Prostate gland (tissue), 2 donors: ENCODE measurements at regions not wholly inside any gene's neighbourhood (a gene's known extent, or its start where the extent isn't known, plus 50 kb on each side); places are given as distances from the start of the nearest gene placed in this dataset.

Experiments
- CTCF ChIP-seq, 4 experiments: fragments of 200-600 bp in 2 of 4; fragments of 450-650 bp in 2 of 4; sonication (generic) in 2 of 4; IDR thresholded peaks; 1 replicate in 3 of 4; 2 replicates in 1 of 4; pipeline ENCODE4 v1.5.1; 2016 to 2019; ENCODE audit warnings: antibody characterized with exemption in 4 of 4, mild to moderate bottlenecking in 2 of 4, moderate library complexity in 2 of 4
- POLR2A ChIP-seq: fragments of 450-650 bp; IDR thresholded peaks from one replicate; pipeline ENCODE4 v1.6.1; 2016; ENCODE audit warnings: antibody characterized with exemption, mild to moderate bottlenecking
- POLR2AphosphoS5 ChIP-seq: sonication (generic); formaldehyde crosslinking; IDR thresholded peaks from one replicate; pipeline ENCODE4 v1.6.1; 2017; ENCODE audit warnings: antibody characterized with exemption

GRCh38 chr12:23303821-23304220 lies 645.6 kb downstream of the SOX5 start:
- TF ChIP-seq CTCF (IDR thresholded peaks at IDR 0.05) (no peak), POLR2A (no peak), POLR2AphosphoS5 (no peak)
